DMS79 treated with DMSO at 0.1 percent for 48 hours (cell line): ENCODE measurements at regions not wholly inside any gene's neighbourhood (a gene's known extent, or its start where the extent isn't known, plus 50 kb on each side); places are given as distances from the start of the nearest gene placed in this dataset.
A peak's percentile ranks its signal among the peaks of the same experiment; 100 is the strongest.
"Not testable (repeated sequence)": the region's sequence is repeated elsewhere in the genome, so short reads cannot be mapped to it uniquely, and the experiment has no call there.

ENCODE experiments used
- DNase-seq: peaks from one replicate; lab custom pipeline; 2025; lab: John Stamatoyannopoulos, UW

GRCh38 chr10:85012305-85012704 is 683.9 kb downstream of the CCSER2 start:
- no peak for DNase-seq

- peak; percentile 2 for DNase-seq
Observed at GRCh38 chr10:85026878-85027467, 698.6 kb downstream of the CCSER2 start.

GRCh38 chr10:85032981-85033380 is 704.6 kb downstream of the CCSER2 start:
- DNase-seq: no peak

GRCh38 chr10:85036661-85037060 is 708.3 kb downstream of the CCSER2 start:
- no peak for DNase-seq

- no peak for DNase-seq
Observed at GRCh38 chr10:85039311-85039710, 710.9 kb downstream of the CCSER2 start.

- no peak for DNase-seq
Observed at GRCh38 chr10:85043207-85043606, 714.8 kb downstream of the CCSER2 start.

GRCh38 chr10:85045046-85045445 is 716.7 kb downstream of the CCSER2 start:
- no peak for DNase-seq

GRCh38 chr10:85047170-85047834 is 718.9 kb downstream of the CCSER2 start:
- DNase-seq: no peak

GRCh38 chr10:85047979-85048378 is 719.6 kb downstream of the CCSER2 start:
- no peak for DNase-seq

- no peak for DNase-seq
Observed at GRCh38 chr10:85048644-85049043, 720.3 kb downstream of the CCSER2 start.

- no peak for DNase-seq
Observed at GRCh38 chr10:85060944-85061343, 732.6 kb downstream of the CCSER2 start.

GRCh38 chr10:85061401-85061800 is 733.0 kb downstream of the CCSER2 start:
- no peak for DNase-seq

GRCh38 chr10:85067955-85068354 is 739.6 kb downstream of the CCSER2 start:
- no peak for DNase-seq

- no peak for DNase-seq
Observed at GRCh38 chr10:85080934-85081333, 752.5 kb downstream of the CCSER2 start.

- DNase-seq: no peak
Observed at GRCh38 chr10:85098835-85099521, 770.6 kb downstream of the CCSER2 start.

- no peak for DNase-seq
Observed at GRCh38 chr10:85100495-85100894, 772.1 kb downstream of the CCSER2 start.

GRCh38 chr10:85105614-85106255 is 777.3 kb downstream of the CCSER2 start:
- DNase-seq: no peak

- DNase-seq: no peak
Observed at GRCh38 chr10:85111271-85111670, 782.9 kb downstream of the CCSER2 start.

GRCh38 chr10:85124603-85125051 is 796.2 kb downstream of the CCSER2 start:
- peak; percentile 72 for DNase-seq

- DNase-seq: no peak
Observed at GRCh38 chr10:85137253-85137652, 808.9 kb downstream of the CCSER2 start.

GRCh38 chr10:85138046-85138445 is 809.7 kb downstream of the CCSER2 start:
- DNase-seq: no peak

- DNase-seq: no peak
Observed at GRCh38 chr10:85139124-85139523, 810.7 kb downstream of the CCSER2 start.

- not testable (repeated sequence) for DNase-seq
Observed at GRCh38 chr10:85141520-85141919, 813.1 kb downstream of the CCSER2 start.
